ENCODE measurements at regions not wholly inside any gene's neighbourhood (a gene's known extent, or its start where the extent isn't known, plus 50 kb on each side); places are given as distances from the start of the nearest gene placed in this dataset.

DNA sequence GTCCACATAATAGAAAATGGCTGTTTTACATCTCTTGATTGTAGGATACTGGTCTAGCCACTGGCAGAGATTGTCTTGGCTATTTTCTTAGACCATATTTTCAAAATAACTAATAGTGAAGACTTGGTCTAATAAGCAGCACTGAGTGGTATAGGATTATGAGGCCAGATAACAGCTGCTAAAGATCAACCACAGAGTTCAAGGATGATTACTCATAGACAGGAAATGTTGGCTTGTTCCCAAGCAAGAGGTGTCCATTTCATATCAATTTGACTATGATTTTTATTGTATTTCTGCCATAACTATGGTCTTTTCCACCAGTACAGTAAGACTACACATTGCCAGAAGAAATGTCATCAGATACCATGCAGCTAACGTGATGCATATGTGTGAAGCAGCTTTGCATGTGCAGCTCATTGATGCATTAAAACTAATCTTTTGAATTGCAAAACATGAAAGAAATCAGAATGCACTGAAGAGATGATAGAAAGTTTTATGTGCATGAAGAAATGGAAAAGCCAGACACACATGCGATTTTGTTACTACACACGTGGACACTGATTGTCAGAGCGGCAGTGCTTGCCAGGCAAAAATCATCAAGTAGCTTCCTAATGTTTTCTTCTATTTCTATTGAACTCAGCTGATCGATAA lies 693.3 kb downstream of the CDH11 start:
- H3K4me3 ChIP-seq (ENCODE audit: low read depth, low read length) = no peak overlapping the region
- DNase-seq (ENCODE audit: low read depth) = peak; percentile 61
- no peak for TF ChIP-seq CTCF (IDR thresholded peaks at IDR 0.05; ENCODE audit: insufficient read depth, low read depth, low read length)

- no peak overlapping the region for H3K4me3 ChIP-seq (ENCODE audit: low read depth, low read length)
- no peak for DNase-seq (ENCODE audit: low read depth)
- no peak for TF ChIP-seq CTCF (IDR thresholded peaks at IDR 0.05; ENCODE audit: insufficient read depth, low read depth, low read length)
Observed at GRCh38 chr16:64426131-64426666, 695.7 kb downstream of the CDH11 start.

GRCh38 chr16:64425381-64425780 lies 696.5 kb downstream of the CDH11 start:
- DNase-seq (ENCODE audit: low read depth) = no peak
- H3K4me3 ChIP-seq (ENCODE audit: low read depth, low read length) = no peak overlapping the region
- no peak for TF ChIP-seq CTCF (IDR thresholded peaks at IDR 0.05; ENCODE audit: insufficient read depth, low read depth, low read length)

DNA sequence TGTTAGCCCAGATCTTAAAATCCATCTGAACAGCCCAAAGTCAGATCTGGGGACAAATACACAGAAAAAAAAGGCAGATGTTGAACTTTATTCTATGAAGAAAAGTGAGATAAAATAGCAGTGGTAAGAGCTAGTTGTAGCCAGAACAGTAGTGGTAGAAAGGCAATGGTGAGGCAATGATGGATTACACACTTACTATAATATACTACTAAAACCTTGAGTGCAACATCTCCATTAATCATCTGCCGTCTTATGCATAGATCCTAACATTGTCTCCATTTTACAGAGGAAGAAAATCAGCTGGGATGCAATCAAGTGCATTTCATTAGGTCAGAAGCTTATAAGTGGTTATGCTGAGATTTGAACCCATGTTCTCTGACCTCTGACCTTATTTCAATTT lies 699.6 kb downstream of the CDH11 start:
- TF ChIP-seq CTCF (IDR thresholded peaks at IDR 0.05; ENCODE audit: insufficient read depth, low read depth, low read length) = no peak
- DNase-seq (ENCODE audit: low read depth) = no peak
- no peak overlapping the region for H3K4me3 ChIP-seq (ENCODE audit: low read depth, low read length)

DNA sequence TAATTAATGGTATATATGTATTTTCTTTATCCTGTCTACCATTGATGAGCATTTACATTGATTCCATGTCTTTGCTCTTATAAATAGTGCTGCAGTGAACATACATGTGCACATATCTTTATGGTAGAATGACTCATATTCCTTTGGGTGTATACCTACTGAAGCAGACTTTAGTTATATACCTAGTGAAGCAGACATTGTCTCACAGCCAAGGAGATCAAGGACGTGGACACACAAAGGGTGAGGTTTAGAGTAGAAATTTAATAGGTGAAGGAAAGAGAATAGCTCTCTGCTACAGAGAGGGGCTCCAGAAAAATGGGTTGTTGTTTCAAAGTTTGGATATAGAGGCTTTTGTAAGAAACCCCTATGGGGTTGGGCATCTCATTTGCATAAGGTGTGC lies 700.3 kb downstream of the CDH11 start:
- no peak for DNase-seq (ENCODE audit: low read depth)
- H3K4me3 ChIP-seq (ENCODE audit: low read depth, low read length) = no peak overlapping the region
- TF ChIP-seq CTCF (IDR thresholded peaks at IDR 0.05; ENCODE audit: insufficient read depth, low read depth, low read length) = no peak

DNA sequence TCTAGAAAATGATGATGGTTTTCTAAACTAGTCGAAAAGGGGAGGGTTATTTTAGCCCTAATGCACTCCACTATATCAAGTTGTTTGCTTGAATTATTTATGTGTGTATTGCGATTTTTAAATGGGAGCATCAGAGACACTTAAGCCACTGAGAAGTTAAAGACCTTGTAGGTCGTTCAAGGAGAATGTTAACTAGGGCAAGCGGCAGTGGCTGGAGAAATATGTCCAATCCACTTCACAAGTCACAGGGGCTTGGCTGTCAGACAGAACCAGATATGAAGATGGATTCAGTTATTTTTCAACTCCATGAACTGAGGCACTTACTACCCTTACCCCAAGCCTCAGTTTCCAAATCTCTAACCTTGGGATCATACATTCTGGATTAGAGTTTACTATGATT lies 702.0 kb downstream of the CDH11 start:
- no peak overlapping the region for H3K4me3 ChIP-seq (ENCODE audit: low read depth, low read length)
- TF ChIP-seq CTCF (IDR thresholded peaks at IDR 0.05; ENCODE audit: insufficient read depth, low read depth, low read length) = no peak
- DNase-seq (ENCODE audit: low read depth) = no peak

Measured in fibroblast of villous mesenchyme (primary cell).